Fibroblast of lung (primary cell): ENCODE measurements at regions not wholly inside any gene's neighbourhood (a gene's known extent, or its start where the extent isn't known, plus 50 kb on each side); places are given as distances from the start of the nearest gene placed in this dataset.
A peak's percentile ranks its signal among the peaks of the same experiment; 100 is the strongest.

ENCODE experiments used
- DNase-seq, 2 donors: peaks; one replicate each; pipeline versions ENCODE4 v3.0.0 to v3.0.0-alpha.2; 2010; ENCODE audit warnings: low read depth in 2 of 2
- H2AFZ ChIP-seq: 2 replicates; pipeline ENCODE4 v1.5.1; 2012; ENCODE audit warnings: low read length, control low read depth, inconsistent platforms
- H3K27ac ChIP-seq: 2 replicates; pipeline ENCODE4 v1.5.1; 2011; ENCODE audit warnings: low read length, control low read depth; ENCODE audit not compliant: insufficient read depth
- H3K27me3 ChIP-seq: 2 replicates; pipeline ENCODE4 v1.5.1; 2011; ENCODE audit warnings: mild to moderate bottlenecking, low read length; ENCODE audit not compliant: control insufficient read depth, insufficient read depth
- H3K36me3 ChIP-seq: 2 replicates; pipeline ENCODE4 v1.5.1; 2011; ENCODE audit warnings: low read length; ENCODE audit not compliant: control insufficient read depth, insufficient read depth
- H3K4me1 ChIP-seq: 2 replicates; pipeline ENCODE4 v1.5.1; 2011; ENCODE audit warnings: low read length; ENCODE audit not compliant: control insufficient read depth, insufficient read depth; ENCODE audit errors: extremely low read depth
- H3K4me2 ChIP-seq: 2 replicates; pipeline ENCODE4 v1.5.1; 2011; ENCODE audit warnings: low read length, control low read depth; ENCODE audit not compliant: insufficient read depth; ENCODE audit errors: extremely low read depth
- H3K4me3 ChIP-seq, 4 experiments: fragments of 200-600 bp in 1 of 4; sonication (generic) in 1 of 4; replicated peaks in 1 of 4; 2 replicates each; pipeline ENCODE4 v1.5.1; 2011 to 2016; ENCODE audit warnings: low read length in 4 of 4, low read depth in 3 of 4, mild to moderate bottlenecking in 3 of 4, control low read depth in 2 of 4, inconsistent platforms in 1 of 4, mixed read lengths in 1 of 4; ENCODE audit not compliant: insufficient read depth in 1 of 4; ENCODE audit errors: control extremely low read depth in 1 of 4
- H3K79me2 ChIP-seq: 2 replicates; pipeline ENCODE4 v1.5.1; 2012; ENCODE audit warnings: mild to moderate bottlenecking, low read length, inconsistent platforms; ENCODE audit not compliant: control insufficient read depth, insufficient read depth
- H3K9ac ChIP-seq: 2 replicates; pipeline ENCODE4 v1.5.1; 2011; ENCODE audit warnings: mild to moderate bottlenecking, low read length, control low read depth; ENCODE audit not compliant: insufficient read depth
- H3K9me3 ChIP-seq: 2 replicates; pipeline ENCODE4 v1.5.1; 2012; ENCODE audit warnings: low read depth, low read length; ENCODE audit not compliant: control insufficient read depth, insufficient read depth
- H4K20me1 ChIP-seq: 2 replicates; pipeline ENCODE4 v1.5.1; 2011; ENCODE audit warnings: low read length; ENCODE audit not compliant: control insufficient read depth, insufficient read depth; ENCODE audit errors: extremely low read depth
- CTCF ChIP-seq, 2 donors: IDR thresholded peaks in 1 of 2; conservative IDR thresholded peaks in 1 of 2; 1 replicate in 1 of 2; 2 replicates in 1 of 2; pipeline ENCODE4 v1.5.1; 2011 to 2012; ENCODE audit warnings: low read length in 2 of 2, control low read depth in 1 of 2, inconsistent platforms in 1 of 2, low read depth in 1 of 2, mild to moderate bottlenecking in 1 of 2
- EZH2 ChIP-seq: IDR thresholded peaks from 2 replicates; pipeline ENCODE4 v1.5.1; 2012; ENCODE audit warnings: low read length, control low read depth, mild to moderate bottlenecking; ENCODE audit errors: missing control alignments

GRCh38 chr14:89480278-89480677 is 63.2 kb upstream of the FOXN3 start:
- no peak for DNase-seq
- Histone ChIP-seq H3K27me3 (no peaks in the 10 kb centered on the region), H3K27ac (no peak overlapping the region), H3K79me2 (no peaks in the 10 kb centered on the region), H3K4me3 (no peak overlapping the region), H3K36me3 (no peaks in the 10 kb centered on the region), H3K9me3 (no peaks in the 10 kb centered on the region), H3K4me2 (no peak overlapping the region), H3K9ac (no peak overlapping the region), H3K4me1 (no peaks in the 10 kb centered on the region), H4K20me1 (no peaks in the 10 kb centered on the region), H2AFZ (no peak overlapping the region)
- TF ChIP-seq CTCF (conservative IDR thresholded peaks at IDR 0.05 in 1 of 2, IDR thresholded peaks at IDR 0.05 in 1 of 2; ENCODE audit: low read depth in 1 of 2, low read length in 2 of 2) (no peak), EZH2 (no peak)

- Histone ChIP-seq H3K4me3 (no peak overlapping the region), H3K9me3 (no peaks in the 10 kb centered on the region), H3K4me2 (no peak overlapping the region), H3K79me2 (no peaks in the 10 kb centered on the region), H4K20me1 (no peaks in the 10 kb centered on the region), H3K27ac (no peak overlapping the region), H3K9ac (no peak overlapping the region), H3K4me1 (no peaks in the 10 kb centered on the region), H3K36me3 (no peaks in the 10 kb centered on the region), H2AFZ (no peak overlapping the region), H3K27me3 (no peaks in the 10 kb centered on the region)
- peak; percentile 9 to 55 for DNase-seq
- TF ChIP-seq CTCF (conservative IDR thresholded peaks at IDR 0.05 in 1 of 2, IDR thresholded peaks at IDR 0.05 in 1 of 2; ENCODE audit: low read depth in 1 of 2, low read length in 2 of 2), result no peak
- no peak for TF ChIP-seq EZH2
Observed at GRCh38 chr14:89479802-89480201, 62.8 kb upstream of the FOXN3 start.

GRCh38 chr14:89477391-89477790 is 60.4 kb upstream of the FOXN3 start:
- no peaks in the 10 kb centered on the region for H4K20me1 ChIP-seq
- no peaks in the 10 kb centered on the region for H3K36me3 ChIP-seq
- no peaks in the 10 kb centered on the region for H3K79me2 ChIP-seq
- no peak overlapping the region for H3K9ac ChIP-seq
- H3K4me2 ChIP-seq, result no peak overlapping the region
- H3K9me3 ChIP-seq, result no peaks in the 10 kb centered on the region
- DNase-seq, result no peak
- no peak overlapping the region for H2AFZ ChIP-seq
- H3K27ac ChIP-seq, result no peak overlapping the region
- no peak overlapping the region for H3K4me3 ChIP-seq
- no peaks in the 10 kb centered on the region for H3K27me3 ChIP-seq
- no peaks in the 10 kb centered on the region for H3K4me1 ChIP-seq
- TF ChIP-seq EZH2 (no peak), CTCF (conservative IDR thresholded peaks at IDR 0.05 in 1 of 2, IDR thresholded peaks at IDR 0.05 in 1 of 2; ENCODE audit: low read depth in 1 of 2, low read length in 2 of 2) (no peak)
